K562 (cell line): ENCODE measurements at regions not wholly inside any gene's neighbourhood (a gene's known extent, or its start where the extent isn't known, plus 50 kb on each side); places are given as distances from the start of the nearest gene placed in this dataset.

ENCODE experiments used
- ATAC-seq: fragments of 200-7000 bp; cut with Tn5 transposase; 3 replicates; pipeline ENCODE4 v1.9.1; 2020; ENCODE audit warnings: moderate library complexity
- BruUV-seq: library from RNA; stranded (reverse); fragments of 400-500 nt; replicated peaks from 2 replicates; lab custom pipeline; 2021; lab: Mats Ljungman, UMichigan
- CTCF ChIA-PET: fragments of 300-600 bp; formaldehyde crosslinking; extraction: SDS; loops from one replicate; lab custom pipeline; 2021; ENCODE audit warnings: low intra/inter-chr PET ratio; lab: Yijun Ruan, JAX
- POLR2A ChIA-PET: fragments of 300-600, 350-650 bp; sonication (Branson Sonifier 250); formaldehyde crosslinking; extraction: SDS; loops from one replicate; lab custom pipeline; 2021; ENCODE audit warnings: antibody characterized with exemption, inconsistent platforms; lab: Yijun Ruan, JAX
- DNase-seq, 4 experiments: peaks; one replicate each; pipeline versions ENCODE4 v3.0.0 to v3.0.0-alpha.2; 2011 to 2018; ENCODE audit warnings: low spot score in 3 of 4, mixed read lengths in 3 of 4; ENCODE audit errors: extremely low read depth in 1 of 4
- FAIRE-seq: peaks from 2 replicates; lab custom pipeline; 2011; peaks lifted over from hg19 to GRCh38; lab: Jason Lieb, UNC
- H2AFZ ChIP-seq: 2 replicates; pipeline ENCODE4 v1.6.0; 2011; ENCODE audit warnings: low read depth, low read length, control low read depth, inconsistent platforms
- H3K27ac ChIP-seq: fragments of 200-600 bp; 3 replicates; pipeline ENCODE4 v1.8.0; 2011; ENCODE audit warnings: low read depth, mild to moderate bottlenecking, control low read depth, inconsistent platforms, low read length, moderate library complexity, mixed read lengths; ENCODE audit errors: extremely low read depth
- H3K27me3 ChIP-seq, 2 experiments: fragments of 300-600 bp in 1 of 2; 2 replicates in 1 of 2; 3 replicates in 1 of 2; pipeline versions ENCODE4 v1.6.0 to v1.8.0; 2011; ENCODE audit warnings: inconsistent platforms in 2 of 2, low read length in 2 of 2, mild to moderate bottlenecking in 1 of 2, mixed read lengths in 1 of 2, moderate library complexity in 1 of 2; ENCODE audit not compliant: control insufficient read depth in 2 of 2, insufficient read depth in 2 of 2
- H3K36me3 ChIP-seq: fragments of 300-600 bp; 3 replicates; pipeline ENCODE4 v1.8.0; 2011; ENCODE audit warnings: mild to moderate bottlenecking, low read length, inconsistent platforms; ENCODE audit not compliant: control insufficient read depth, insufficient read depth
- H3K4me1 ChIP-seq, 2 experiments: fragments of 200-600 bp in 1 of 2; replicated peaks in 1 of 2; 2 replicates in 1 of 2; 3 replicates in 1 of 2; pipeline versions ENCODE4 v1.5.1 to v1.8.0; 2011; ENCODE audit warnings: inconsistent platforms in 2 of 2, low read length in 2 of 2, mild to moderate bottlenecking in 1 of 2, mixed read lengths in 1 of 2, moderate library complexity in 1 of 2; ENCODE audit not compliant: control insufficient read depth in 2 of 2, insufficient read depth in 2 of 2
- H3K4me2 ChIP-seq: 2 replicates; pipeline ENCODE4 v1.6.1; 2011; ENCODE audit warnings: low read length, control low read depth, inconsistent platforms, mixed read lengths; ENCODE audit not compliant: insufficient read depth
- H3K4me3 ChIP-seq: fragments of 200-600 bp; sonication (generic), shearing (Covaris generic); 2 replicates; pipeline ENCODE4 v1.5.1; 2016; ENCODE audit warnings: control low read depth, inconsistent platforms
- H3K79me2 ChIP-seq: fragments of 200-600 bp; 3 replicates; pipeline ENCODE4 v1.8.0; 2011; ENCODE audit warnings: low read length, inconsistent platforms; ENCODE audit not compliant: control insufficient read depth, insufficient read depth
- H3K9ac ChIP-seq, 2 experiments: 2 replicates each; pipeline versions ENCODE4 v1.6.0 to v1.6.1; 2011; ENCODE audit warnings: low read depth in 2 of 2, low read length in 2 of 2, control low read depth in 1 of 2, inconsistent platforms in 1 of 2, mild to moderate bottlenecking in 1 of 2, mixed read lengths in 1 of 2; ENCODE audit not compliant: insufficient read depth in 1 of 2
- H3K9me1 ChIP-seq: one replicate; pipeline ENCODE4 v1.6.0; 2011; ENCODE audit warnings: inconsistent platforms, mild to moderate bottlenecking, low read length, moderate library complexity; ENCODE audit not compliant: control insufficient read depth, insufficient read depth
- H3K9me3 ChIP-seq: replicated peaks from 2 replicates; pipeline ENCODE4 v1.5.1; 2011; ENCODE audit warnings: low read depth, low read length, inconsistent platforms; ENCODE audit not compliant: control insufficient read depth, insufficient read depth
- H4K20me1 ChIP-seq: replicated peaks from 2 replicates; pipeline ENCODE4 v1.6.1; 2011; ENCODE audit warnings: low read length, inconsistent platforms, mixed read lengths; ENCODE audit not compliant: control insufficient read depth, insufficient read depth
- EHMT2 ChIP-seq: fragments of 450-650 bp; IDR thresholded peaks from 2 replicates; pipeline ENCODE4 v1.6.1; 2018; ENCODE audit warnings: antibody characterized with exemption
- HOXB6 ChIP-seq: fragments of 250-450 bp; sonication (Bioruptor Pico); IDR thresholded peaks from 2 replicates; pipeline ENCODE4 v1.5.1; 2022; ENCODE audit warnings: mild to moderate bottlenecking, borderline replicate concordance
- KDM1A ChIP-seq, 2 experiments: fragments of 450-650 bp; IDR thresholded peaks; 2 replicates each; pipeline ENCODE4 v1.6.1; 2016; ENCODE audit warnings: mild to moderate bottlenecking in 2 of 2
- KDM2B ChIP-seq: fragments of 250-450 bp; sonication (Bioruptor Pico); IDR thresholded peaks from 2 replicates; pipeline ENCODE4 v1.8.0; 2021; ENCODE audit warnings: mild to moderate bottlenecking, moderate library complexity
- NFYB ChIP-seq: IDR thresholded peaks from 2 replicates; pipeline ENCODE4 v1.6.1; 2011; ENCODE audit warnings: mild to moderate bottlenecking, moderate library complexity; ENCODE audit not compliant: insufficient read length; ENCODE audit errors: extremely low read depth
- POLR3G ChIP-seq: IDR thresholded peaks from 2 replicates; pipeline ENCODE4 v1.6.1; 2011; ENCODE audit not compliant: insufficient read length, insufficient replicate concordance; ENCODE audit errors: extremely low read depth
- SLC30A9 ChIP-seq: fragments of 250-450 bp; sonication (Bioruptor Pico); IDR thresholded peaks from 2 replicates; pipeline ENCODE4 v1.8.0; 2022; ENCODE audit warnings: mild to moderate bottlenecking, moderate library complexity
- TAL1 ChIP-seq: fragments of 450-650 bp; IDR thresholded peaks from 2 replicates; pipeline ENCODE4 v1.6.1; 2016; ENCODE audit warnings: mild to moderate bottlenecking
- WHSC1 ChIP-seq: IDR thresholded peaks from one replicate; pipeline ENCODE4 v1.6.1; 2012; ENCODE audit warnings: low read length, control low read depth, inconsistent platforms
- ZC3H11A ChIP-seq: IDR thresholded peaks from 2 replicates; pipeline ENCODE4 v1.6.1; 2012; ENCODE audit warnings: low read depth, low read length, improper control_type of control experiment
- ZNF224 ChIP-seq: sonication (generic); formaldehyde crosslinking; IDR thresholded peaks from 2 replicates; pipeline ENCODE4 v1.8.0; 2022; ENCODE audit warnings: mild to moderate bottlenecking, missing genetic modification reagents
- ZNF232 ChIP-seq: sonication (generic); formaldehyde crosslinking; IDR thresholded peaks from 2 replicates; pipeline ENCODE4 v1.8.0; 2022; ENCODE audit warnings: mild to moderate bottlenecking, missing genetic modification reagents
- ZNF551 ChIP-seq: fragments of 250-450 bp; sonication (Bioruptor Pico); IDR thresholded peaks from 2 replicates; pipeline ENCODE4 v1.5.0; 2021; ENCODE audit warnings: mild to moderate bottlenecking, moderate library complexity
- ZNF696 ChIP-seq: fragments of 250-450 bp; sonication (Bioruptor Pico); conservative IDR thresholded peaks from 2 replicates; pipeline ENCODE4 v1.4.0; 2020; ENCODE audit warnings: mild to moderate bottlenecking, moderate library complexity
- WGBS: fragments of 100-300 bp; shearing (Covaris generic); methylation state at CpG from one replicate; pipeline ENCODE4 v1.1.6; 2016; ENCODE audit warnings: low coverage, mixed read lengths; ENCODE audit not compliant: insufficient coverage; ENCODE audit errors: missing lambda C conversion rate; 5-methylcytosine and 5-hydroxymethylcytosine counted together
- in situ Hi-C: fragments of 300-500 bp; cut with MboI; formaldehyde crosslinking; loops from 4 replicates; pipeline ENCODE4 v1.15.0; 2018; ENCODE audit warnings: inconsistent platforms, mixed read lengths
- intact Hi-C: fragments of 100-400 bp; cut with micrococcal nuclease; formaldehyde crosslinking; loops from 2 replicates; pipeline ENCODE4 v1.14.2; 2022

- POLR2A ChIA-PET, result no interaction called here
- TF ChIP-seq ZNF224 (no peak), SLC30A9 (CRISPR knock-in tag) (no peak), POLR3G (no peak), KDM2B (no peak), WHSC1 (no peak), ZNF696 (CRISPR knock-in tag) (no peak), ZC3H11A (no peak), ZNF551 (CRISPR knock-in tag) (no peak), KDM1A (IDR thresholded peaks at IDR 0.05) (no peak), HOXB6 (CRISPR knock-in tag) (no peak), EHMT2 (no peak), TAL1 (no peak), NFYB (no peak), ZNF232 (CRISPR knock-in tag) (no peak)
Measured at GRCh38 chr18:2396162-2396505, 175.2 kb downstream of the METTL4 start.

More at GRCh38 chr18:2396162-2396505, 175.2 kb downstream of the METTL4 start:
- Histone ChIP-seq H3K27ac (no peak overlapping the region), H3K4me3 (no peak overlapping the region), H3K27me3 (no peaks in the 10 kb centered on the region), H3K9ac (no peak overlapping the region), H3K4me1 (no peaks in the 10 kb centered on the region), H3K9me3 (no peaks in the 10 kb centered on the region), H4K20me1 (no peaks in the 10 kb centered on the region), H2AFZ (no peak overlapping the region), H3K36me3 (no peaks in the 10 kb centered on the region), H3K79me2 (no peaks in the 10 kb centered on the region), H3K9me1 (no peaks in the 10 kb centered on the region), H3K4me2 (no peak overlapping the region)
- 51% methylated on average over 2 of the region's 2 CpGs for WGBS
- DNase-seq (no peak), ATAC-seq (no peak), FAIRE-seq (no peak)
- CTCF ChIA-PET, result no interaction called here
- in situ Hi-C loops, result no loop called here
- no TSS peak for BruUV-seq
- intact Hi-C loops, result no loop called here
